K562 (cell line): ENCODE measurements at regions not wholly inside any gene's neighbourhood (a gene's known extent, or its start where the extent isn't known, plus 50 kb on each side); places are given as distances from the start of the nearest gene placed in this dataset.

Experiments used
- ATAC-seq: fragments of 200-7000 bp; cut with Tn5 transposase; 3 replicates; pipeline ENCODE4 v1.9.1; 2020; ENCODE audit warnings: moderate library complexity
- BruUV-seq: library from RNA; stranded (reverse); fragments of 400-500 nt; replicated peaks from 2 replicates; lab custom pipeline; 2021; lab: Mats Ljungman, UMichigan
- CTCF ChIA-PET: fragments of 300-600 bp; formaldehyde crosslinking; extraction: SDS; loops from one replicate; lab custom pipeline; 2021; ENCODE audit warnings: low intra/inter-chr PET ratio; lab: Yijun Ruan, JAX
- POLR2A ChIA-PET: fragments of 300-600, 350-650 bp; sonication (Branson Sonifier 250); formaldehyde crosslinking; extraction: SDS; loops from one replicate; lab custom pipeline; 2021; ENCODE audit warnings: antibody characterized with exemption, inconsistent platforms; lab: Yijun Ruan, JAX
- DNase-seq, 4 experiments: peaks; one replicate each; pipeline versions ENCODE4 v3.0.0 to v3.0.0-alpha.2; 2011 to 2018; ENCODE audit warnings: low spot score in 3 of 4, mixed read lengths in 3 of 4; ENCODE audit errors: extremely low read depth in 1 of 4
- FAIRE-seq: peaks from 2 replicates; lab custom pipeline; 2011; peaks lifted over from hg19 to GRCh38; lab: Jason Lieb, UNC
- H2AFZ ChIP-seq: 2 replicates; pipeline ENCODE4 v1.6.0; 2011; ENCODE audit warnings: low read depth, low read length, control low read depth, inconsistent platforms
- H3K27ac ChIP-seq: fragments of 200-600 bp; 3 replicates; pipeline ENCODE4 v1.8.0; 2011; ENCODE audit warnings: low read depth, mild to moderate bottlenecking, control low read depth, inconsistent platforms, low read length, moderate library complexity, mixed read lengths; ENCODE audit errors: extremely low read depth
- H3K27me3 ChIP-seq, 2 experiments: fragments of 300-600 bp in 1 of 2; 2 replicates in 1 of 2; 3 replicates in 1 of 2; pipeline versions ENCODE4 v1.6.0 to v1.8.0; 2011; ENCODE audit warnings: inconsistent platforms in 2 of 2, low read length in 2 of 2, mild to moderate bottlenecking in 1 of 2, mixed read lengths in 1 of 2, moderate library complexity in 1 of 2; ENCODE audit not compliant: control insufficient read depth in 2 of 2, insufficient read depth in 2 of 2
- H3K36me3 ChIP-seq: fragments of 300-600 bp; 3 replicates; pipeline ENCODE4 v1.8.0; 2011; ENCODE audit warnings: mild to moderate bottlenecking, low read length, inconsistent platforms; ENCODE audit not compliant: control insufficient read depth, insufficient read depth
- H3K4me1 ChIP-seq, 2 experiments: fragments of 200-600 bp in 1 of 2; replicated peaks in 1 of 2; 2 replicates in 1 of 2; 3 replicates in 1 of 2; pipeline versions ENCODE4 v1.5.1 to v1.8.0; 2011; ENCODE audit warnings: inconsistent platforms in 2 of 2, low read length in 2 of 2, mild to moderate bottlenecking in 1 of 2, mixed read lengths in 1 of 2, moderate library complexity in 1 of 2; ENCODE audit not compliant: control insufficient read depth in 2 of 2, insufficient read depth in 2 of 2
- H3K4me2 ChIP-seq: 2 replicates; pipeline ENCODE4 v1.6.1; 2011; ENCODE audit warnings: low read length, control low read depth, inconsistent platforms, mixed read lengths; ENCODE audit not compliant: insufficient read depth
- H3K4me3 ChIP-seq: fragments of 200-600 bp; sonication (generic), shearing (Covaris generic); 2 replicates; pipeline ENCODE4 v1.5.1; 2016; ENCODE audit warnings: control low read depth, inconsistent platforms
- H3K79me2 ChIP-seq: fragments of 200-600 bp; 3 replicates; pipeline ENCODE4 v1.8.0; 2011; ENCODE audit warnings: low read length, inconsistent platforms; ENCODE audit not compliant: control insufficient read depth, insufficient read depth
- H3K9ac ChIP-seq, 2 experiments: 2 replicates each; pipeline versions ENCODE4 v1.6.0 to v1.6.1; 2011; ENCODE audit warnings: low read depth in 2 of 2, low read length in 2 of 2, control low read depth in 1 of 2, inconsistent platforms in 1 of 2, mild to moderate bottlenecking in 1 of 2, mixed read lengths in 1 of 2; ENCODE audit not compliant: insufficient read depth in 1 of 2
- H3K9me1 ChIP-seq: one replicate; pipeline ENCODE4 v1.6.0; 2011; ENCODE audit warnings: inconsistent platforms, mild to moderate bottlenecking, low read length, moderate library complexity; ENCODE audit not compliant: control insufficient read depth, insufficient read depth
- H3K9me3 ChIP-seq: replicated peaks from 2 replicates; pipeline ENCODE4 v1.5.1; 2011; ENCODE audit warnings: low read depth, low read length, inconsistent platforms; ENCODE audit not compliant: control insufficient read depth, insufficient read depth
- H4K20me1 ChIP-seq: replicated peaks from 2 replicates; pipeline ENCODE4 v1.6.1; 2011; ENCODE audit warnings: low read length, inconsistent platforms, mixed read lengths; ENCODE audit not compliant: control insufficient read depth, insufficient read depth
- ETS2 ChIP-seq: IDR thresholded peaks from 2 replicates; pipeline ENCODE4 v1.6.1; 2016; ENCODE audit warnings: borderline replicate concordance, missing genetic modification characterization, mild to moderate bottlenecking, moderate library complexity, missing compliant biosample characterization; ENCODE audit not compliant: poor library complexity, severe bottlenecking
- FOXM1 ChIP-seq, 2 experiments: fragments of 450-650 bp in 1 of 2; sonication (generic) in 1 of 2; formaldehyde crosslinking in 1 of 2; IDR thresholded peaks; 2 replicates each; pipeline versions ENCODE4 v1.6.1 to v1.9.0; 2017 to 2022; ENCODE audit warnings: low read depth in 2 of 2, mild to moderate bottlenecking in 2 of 2, missing genetic modification reagents in 1 of 2, moderate library complexity in 1 of 2
- ILF3 ChIP-seq: fragments of 450-650 bp; IDR thresholded peaks from 2 replicates; pipeline ENCODE4 v1.6.1; 2018; ENCODE audit warnings: antibody characterized with exemption, mild to moderate bottlenecking, moderate library complexity, borderline replicate concordance
- KLF16 ChIP-seq: IDR thresholded peaks from 2 replicates; pipeline ENCODE4 v1.6.1; 2016; ENCODE audit warnings: antibody characterized with exemption
- MAFG ChIP-seq: fragments of 450-650 bp; conservative IDR thresholded peaks from 2 replicates; pipeline ENCODE4 v1.6.1; 2016; ENCODE audit warnings: missing genetic modification characterization, missing compliant biosample characterization
- MTA3 ChIP-seq: fragments of 450-650 bp; formaldehyde crosslinking; IDR thresholded peaks from 2 replicates; pipeline ENCODE4 v1.6.1; 2017; ENCODE audit warnings: mild to moderate bottlenecking, borderline replicate concordance
- SMARCA4 ChIP-seq: fragments of 450-650 bp; IDR thresholded peaks from 2 replicates; pipeline ENCODE4 v1.6.1; 2016
- WHSC1 ChIP-seq: IDR thresholded peaks from one replicate; pipeline ENCODE4 v1.6.1; 2012; ENCODE audit warnings: low read length, control low read depth, inconsistent platforms
- ZNF316 ChIP-seq: fragments of 450-650 bp; IDR thresholded peaks from 2 replicates; pipeline ENCODE4 v1.6.1; 2016
- ZNF551 ChIP-seq: fragments of 250-450 bp; sonication (Bioruptor Pico); IDR thresholded peaks from 2 replicates; pipeline ENCODE4 v1.5.0; 2021; ENCODE audit warnings: mild to moderate bottlenecking, moderate library complexity
- WGBS: fragments of 100-300 bp; shearing (Covaris generic); methylation state at CpG from one replicate; pipeline ENCODE4 v1.1.6; 2016; ENCODE audit warnings: low coverage, mixed read lengths; ENCODE audit not compliant: insufficient coverage; ENCODE audit errors: missing lambda C conversion rate; 5-methylcytosine and 5-hydroxymethylcytosine counted together
- in situ Hi-C: fragments of 300-500 bp; cut with MboI; formaldehyde crosslinking; loops from 4 replicates; pipeline ENCODE4 v1.15.0; 2018; ENCODE audit warnings: inconsistent platforms, mixed read lengths
- intact Hi-C: fragments of 100-400 bp; cut with micrococcal nuclease; formaldehyde crosslinking; loops from 2 replicates; pipeline ENCODE4 v1.14.2; 2022
- TF ChIP-seq, protein P1 (sequence below): sonication (generic); formaldehyde crosslinking; IDR thresholded peaks from 2 replicates; pipeline ENCODE4 v1.9.0; 2022; ENCODE audit warnings: mild to moderate bottlenecking, missing genetic modification reagents

DNA sequence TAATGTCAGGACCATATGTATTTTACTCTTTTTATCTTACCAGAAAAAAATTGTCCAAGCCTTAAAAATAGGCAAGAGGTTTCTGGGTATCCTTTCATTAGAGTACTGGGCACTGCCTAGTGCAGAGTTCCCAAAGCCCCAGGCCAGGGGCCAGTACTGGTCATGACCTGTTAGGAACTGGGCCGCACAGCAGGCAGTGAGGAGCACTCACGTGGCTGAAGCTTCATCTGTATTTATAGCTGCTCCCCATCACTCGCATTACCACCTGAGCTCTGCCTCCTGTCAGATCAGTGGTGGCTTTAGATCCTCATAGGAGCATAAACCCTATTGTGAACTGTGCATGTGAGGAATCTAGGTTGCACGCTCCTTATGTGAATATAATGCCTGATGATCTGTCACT lies 632.9 kb downstream of the UTRN start:
- intact Hi-C loops (no loop called here), in situ Hi-C loops (no loop called here)
- Histone ChIP-seq H3K4me3 (no peak overlapping the region), H3K36me3 (no peaks in the 10 kb centered on the region), H3K4me1 (no peaks in the 10 kb centered on the region), H3K9ac (no peak overlapping the region), H3K9me1 (no peaks in the 10 kb centered on the region), H3K79me2 (no peaks in the 10 kb centered on the region), H3K27me3 (no peaks in the 10 kb centered on the region; a peak in 1 of 5 replicates), H4K20me1 (no peaks in the 10 kb centered on the region), H3K9me3 (no peaks in the 10 kb centered on the region; the same call in 1 of the 2 replicates), H2AFZ (no peak overlapping the region), H3K27ac (no peak overlapping the region), H3K4me2 (no peak overlapping the region)
- FAIRE-seq (no peak), DNase-seq (no peak), ATAC-seq (no peak)
- 0% methylated on average over 4 of the region's 4 CpGs for WGBS
- TF ChIP-seq MTA3 (no peak), ZNF551 (CRISPR knock-in tag) (no peak), ETS2 (tag) (no peak), FOXM1 (IDR thresholded peaks at IDR 0.05; ENCODE audit: low read depth) (no peak), FOXM1 (CRISPR knock-in tag; IDR thresholded peaks at IDR 0.05; ENCODE audit: low read depth) (no peak), WHSC1 (no peak), ZNF316 (no peak), SMARCA4 (no peak), ILF3 (no peak), MAFG (tag) (no peak), KLF16 (no peak)
- TF ChIP-seq, protein P1, sequence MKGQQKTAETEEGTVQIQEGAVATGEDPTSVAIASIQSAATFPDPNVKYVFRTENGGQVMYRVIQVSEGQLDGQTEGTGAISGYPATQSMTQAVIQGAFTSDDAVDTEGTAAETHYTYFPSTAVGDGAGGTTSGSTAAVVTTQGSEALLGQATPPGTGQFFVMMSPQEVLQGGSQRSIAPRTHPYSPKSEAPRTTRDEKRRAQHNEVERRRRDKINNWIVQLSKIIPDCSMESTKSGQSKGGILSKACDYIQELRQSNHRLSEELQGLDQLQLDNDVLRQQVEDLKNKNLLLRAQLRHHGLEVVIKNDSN (CRISPR knock-in tag), result no peak
- BruUV-seq, result no TSS peak
- POLR2A ChIA-PET, result no interaction called here
- CTCF ChIA-PET, result no interaction called here
